ENCODE measurements at regions not wholly inside any gene's neighbourhood (a gene's known extent, or its start where the extent isn't known, plus 50 kb on each side); places are given as distances from the start of the nearest gene placed in this dataset.

- TF ChIP-seq CTCF (IDR thresholded peaks at IDR 0.05) = no peak
- TF ChIP-seq EP300 (IDR thresholded peaks at IDR 0.05) = no peak
- no peak for TF ChIP-seq POLR2A (IDR thresholded peaks at IDR 0.05)
- TF ChIP-seq POLR2AphosphoS5 (IDR thresholded peaks at IDR 0.05) = no peak
- peaks cover 0 to 4% (median 2%) of the 10 kb centered on the region in 4 donors for H3K4me1 ChIP-seq
- no peaks in the 10 kb centered on the region for H3K9me3 ChIP-seq
- H3K27me3 ChIP-seq = peaks cover 0 to 33% (median 0%) of the 10 kb centered on the region in 3 donors
- no peak overlapping the region for H3K27ac ChIP-seq
- DNase-seq = no peak
- intact Hi-C loops (cut with DNase I) = no loop called here
- no peak overlapping the region for H3K4me3 ChIP-seq
- 66 to 79% methylated on average over 17 of the region's 17 CpGs for WGBS, 2 donors
- H3K36me3 ChIP-seq = no peaks in the 10 kb centered on the region
Observed at GRCh38 chr12:111186347-111186746, 182.5 kb downstream of the PHETA1 start.

- Histone ChIP-seq H3K9me3 (no peaks in the 10 kb centered on the region), H3K27ac (no peak overlapping the region), H3K27me3 (peaks cover 0 to 28% (median 0%) of the 10 kb centered on the region in 3 donors), H3K36me3 (no peaks in the 10 kb centered on the region), H3K4me3 (no peak overlapping the region), H3K4me1 (peaks cover 0 to 9% (median 7%) of the 10 kb centered on the region in 4 donors)
- no peak for DNase-seq
- intact Hi-C loops (cut with DNase I) = no loop called here
- no peak for TF ChIP-seq CTCF (IDR thresholded peaks at IDR 0.05)
- TF ChIP-seq POLR2A (IDR thresholded peaks at IDR 0.05) = no peak
- TF ChIP-seq POLR2AphosphoS5 (IDR thresholded peaks at IDR 0.05) = no peak
- TF ChIP-seq EP300 (IDR thresholded peaks at IDR 0.05) = no peak
- 86 to 93% methylated on average over 6 of the region's 6 CpGs for WGBS, 2 donors
Observed at GRCh38 chr12:111185889-111186227, 183.0 kb downstream of the PHETA1 start.

GRCh38 chr12:111185206-111185888, 183.5 kb downstream of the PHETA1 start:
- Histone ChIP-seq H3K9me3 (no peaks in the 10 kb centered on the region), H3K27ac (no peak overlapping the region), H3K4me3 (no peak overlapping the region), H3K36me3 (no peaks in the 10 kb centered on the region), H3K4me1 (peaks cover 0 to 14% (median 12%) of the 10 kb centered on the region in 4 donors), H3K27me3 (peaks cover 0 to 23% (median 0%) of the 10 kb centered on the region in 3 donors)
- DNase-seq = no peak
- TF ChIP-seq POLR2AphosphoS5 (IDR thresholded peaks at IDR 0.05) (no peak), EP300 (IDR thresholded peaks at IDR 0.05) (no peak), CTCF (IDR thresholded peaks at IDR 0.05) (no peak), POLR2A (IDR thresholded peaks at IDR 0.05) (no peak)
- intact Hi-C loops (cut with DNase I) = no loop called here
- WGBS, 2 donors = 69 to 83% methylated on average over 13 of the region's 13 CpGs

GRCh38 chr12:111184161-111184560, 184.7 kb downstream of the PHETA1 start:
- no peak for DNase-seq
- no peaks in the 10 kb centered on the region for H3K36me3 ChIP-seq
- H3K4me1 ChIP-seq = peaks cover 0 to 18% (median 17%) of the 10 kb centered on the region in 4 donors
- WGBS, 2 donors = 87 to 91% methylated on average over 1 of the region's 1 CpG
- no peak overlapping the region for H3K4me3 ChIP-seq
- H3K27ac ChIP-seq = no peak overlapping the region
- H3K9me3 ChIP-seq = no peaks in the 10 kb centered on the region
- peaks cover 0 to 24% (median 0%) of the 10 kb centered on the region in 3 donors for H3K27me3 ChIP-seq
- intact Hi-C loops (cut with DNase I) = no loop called here
- TF ChIP-seq EP300 (IDR thresholded peaks at IDR 0.05) (no peak), POLR2A (IDR thresholded peaks at IDR 0.05) (no peak), POLR2AphosphoS5 (IDR thresholded peaks at IDR 0.05) (no peak), CTCF (IDR thresholded peaks at IDR 0.05) (no peak)

- Histone ChIP-seq H3K27ac (no peak overlapping the region), H3K27me3 (peaks cover 0 to 28% (median 0%) of the 10 kb centered on the region in 3 donors), H3K9me3 (no peaks in the 10 kb centered on the region), H3K4me1 (peaks cover 0 to 29% (median 27%) of the 10 kb centered on the region in 4 donors), H3K4me3 (no peak overlapping the region), H3K36me3 (no peaks in the 10 kb centered on the region)
- TF ChIP-seq EP300 (IDR thresholded peaks at IDR 0.05) (no peak), POLR2AphosphoS5 (IDR thresholded peaks at IDR 0.05) (no peak), CTCF (IDR thresholded peaks at IDR 0.05) (no peak), POLR2A (IDR thresholded peaks at IDR 0.05) (no peak)
- 34 to 66% methylated on average over 2 of the region's 2 CpGs for WGBS, 2 donors
- intact Hi-C loops (cut with DNase I) = no loop called here
- no peak for DNase-seq
Observed at GRCh38 chr12:111183094-111183493, 185.8 kb downstream of the PHETA1 start.

All from sigmoid colon (tissue), 6 donors.